Uterus (tissue), 2 donors: ENCODE measurements at regions not wholly inside any gene's neighbourhood (a gene's known extent, or its start where the extent isn't known, plus 50 kb on each side); places are given as distances from the start of the nearest gene placed in this dataset.

ENCODE experiments used
- CTCF ChIP-seq, 4 experiments: fragments of 200-600 bp in 2 of 4; fragments of 450-650 bp in 2 of 4; sonication (generic) in 2 of 4; IDR thresholded peaks; one replicate each; pipeline ENCODE4 v1.5.1; 2016 to 2019; ENCODE audit warnings: antibody characterized with exemption in 4 of 4, mild to moderate bottlenecking in 2 of 4, moderate library complexity in 1 of 4
- POLR2A ChIP-seq, 2 donors: fragments of 450-650 bp; IDR thresholded peaks; one replicate each; pipeline ENCODE4 v1.6.1; 2016; ENCODE audit warnings: antibody characterized with exemption in 2 of 2, mild to moderate bottlenecking in 1 of 2, moderate library complexity in 1 of 2

- no peak for TF ChIP-seq CTCF (IDR thresholded peaks at IDR 0.05)
- TF ChIP-seq POLR2A (IDR thresholded peaks at IDR 0.05), result no peak
Observed at GRCh38 chr14:89575386-89576061, 158.5 kb upstream of the FOXN3 start.
